H1 (cell line): ENCODE measurements at regions not wholly inside any gene's neighbourhood (a gene's known extent, or its start where the extent isn't known, plus 50 kb on each side); places are given as distances from the start of the nearest gene placed in this dataset.

Experiments
- CTCF ChIA-PET: fragments of 300-600 bp; sonication (Branson Sonifier 250); formaldehyde crosslinking; loops from one replicate; lab custom pipeline; 2021; ENCODE audit not compliant: partially characterized antibody; lab: Charles Lee
- POLR2A ChIA-PET: fragments of 300-600 bp; sonication (Branson Sonifier 250); formaldehyde crosslinking; loops from one replicate; lab custom pipeline; 2021; ENCODE audit warnings: inconsistent platforms; ENCODE audit not compliant: partially characterized antibody; lab: Charles Lee
- DNase-seq, 2 experiments: peaks; one replicate each; pipeline versions ENCODE4 v3.0.0 to v3.0.0-alpha.2; 2010 to 2022; ENCODE audit warnings: low spot score in 2 of 2, low read depth in 1 of 2, mixed read lengths in 1 of 2
- FAIRE-seq: peaks from 2 replicates; lab custom pipeline; 2011; peaks lifted over from hg19 to GRCh38; lab: Jason Lieb, UNC
- H2AFZ ChIP-seq: 2 replicates; pipeline ENCODE4 v1.8.1; 2012; ENCODE audit warnings: low read length, inconsistent platforms
- H2AK5ac ChIP-seq: 2 replicates; pipeline ENCODE4 v1.6.1; 2013; ENCODE audit warnings: low read depth, low read length
- H2BK120ac ChIP-seq: replicated peaks from 2 replicates; pipeline ENCODE3; 2013; ENCODE audit warnings: low read depth, low read length, inconsistent platforms
- H2BK12ac ChIP-seq: 2 replicates; pipeline ENCODE4 v1.6.1; 2013; ENCODE audit warnings: low read depth, low read length
- H2BK15ac ChIP-seq: 2 replicates; pipeline ENCODE4 v1.6.1; 2013; ENCODE audit warnings: low read length
- H2BK20ac ChIP-seq: 2 replicates; pipeline ENCODE4 v1.6.1; 2013; ENCODE audit warnings: low read length
- H2BK5ac ChIP-seq: 2 replicates; pipeline ENCODE4 v1.6.1; 2013; ENCODE audit warnings: low read depth, low read length
- H3K14ac ChIP-seq: 2 replicates; pipeline ENCODE4 v1.6.1; 2013; ENCODE audit warnings: inconsistent platforms; ENCODE audit not compliant: insufficient read length
- H3K18ac ChIP-seq: 2 replicates; pipeline ENCODE4 v1.6.1; 2013; ENCODE audit warnings: low read length; ENCODE audit errors: extremely low read depth
- H3K23ac ChIP-seq: 2 replicates; pipeline ENCODE4 v1.6.1; 2013; ENCODE audit warnings: inconsistent platforms; ENCODE audit not compliant: insufficient read length
- H3K23me2 ChIP-seq: 2 replicates; pipeline ENCODE4 v1.6.1; 2013; ENCODE audit warnings: low read depth, low read length
- H3K27ac ChIP-seq: 2 replicates; pipeline ENCODE4 v1.6.1; 2011; ENCODE audit warnings: low read depth, low read length, inconsistent platforms
- H3K27me3 ChIP-seq, 4 experiments: replicated peaks in 1 of 4; 1 replicate in 1 of 4; 2 replicates in 3 of 4; pipeline versions ENCODE4 v1.6.1 to v1.8.1; 2011 to 2013; ENCODE audit warnings: low read length in 3 of 4, mild to moderate bottlenecking in 3 of 4, inconsistent platforms in 2 of 4, mixed read lengths in 2 of 4, moderate library complexity in 1 of 4; ENCODE audit not compliant: control insufficient read depth in 3 of 4, insufficient read depth in 3 of 4; ENCODE audit errors: extremely low read depth in 1 of 4
- H3K36me3 ChIP-seq, 4 experiments: 2 replicates each; pipeline versions ENCODE4 v1.6.1 to v1.8.1; 2011 to 2013; ENCODE audit warnings: mild to moderate bottlenecking in 4 of 4, low read length in 3 of 4, moderate library complexity in 2 of 4, control low read depth in 1 of 4, inconsistent platforms in 1 of 4; ENCODE audit not compliant: insufficient read depth in 4 of 4, control insufficient read depth in 2 of 4
- H3K4ac ChIP-seq: replicated peaks from 2 replicates; pipeline ENCODE3; 2013; ENCODE audit warnings: low read length, low read depth, mixed read lengths, inconsistent platforms; ENCODE audit not compliant: insufficient read length
- H3K4me1 ChIP-seq, 4 experiments: replicated peaks in 1 of 4; 1 replicate in 1 of 4; 2 replicates in 3 of 4; pipeline versions ENCODE4 v1.6.1 to v1.8.1; 2011 to 2013; ENCODE audit warnings: low read length in 3 of 4, inconsistent platforms in 2 of 4, mixed read lengths in 1 of 4; ENCODE audit not compliant: insufficient read depth in 4 of 4, control insufficient read depth in 3 of 4
- H3K4me2 ChIP-seq, 2 experiments: 2 replicates each; pipeline versions ENCODE4 v1.6.1 to v1.8.1; 2011 to 2013; ENCODE audit warnings: low read depth in 2 of 2, low read length in 2 of 2, control low read depth in 1 of 2, inconsistent platforms in 1 of 2, mild to moderate bottlenecking in 1 of 2; ENCODE audit not compliant: insufficient read depth in 1 of 2
- H3K4me3 ChIP-seq, 4 experiments: fragments of 200-600, 300-600 bp in 1 of 4; sonication (generic), shearing (Covaris generic), sonication (Bioruptor Twin) in 1 of 4; 2 replicates each; pipeline versions ENCODE4 v1.5.1 to v1.8.1; 2011 to 2016; ENCODE audit warnings: low read length in 4 of 4, low read depth in 3 of 4, control low read depth in 2 of 4, inconsistent platforms in 2 of 4, mild to moderate bottlenecking in 2 of 4, mixed read lengths in 1 of 4, moderate library complexity in 1 of 4; ENCODE audit not compliant: insufficient read depth in 2 of 4; ENCODE audit errors: extremely low read depth in 1 of 4
- H3K56ac ChIP-seq: replicated peaks from 2 replicates; pipeline ENCODE3; 2013; ENCODE audit warnings: low read depth, mild to moderate bottlenecking, mixed read lengths, low read length, inconsistent platforms; ENCODE audit not compliant: insufficient read length
- H3K79me1 ChIP-seq: 2 replicates; pipeline ENCODE4 v1.6.1; 2013; ENCODE audit warnings: low read depth, low read length, control low read depth
- H3K79me2 ChIP-seq, 2 experiments: 2 replicates each; pipeline versions ENCODE4 v1.6.1 to v1.8.1; 2012 to 2013; ENCODE audit warnings: low read length in 2 of 2, mild to moderate bottlenecking in 2 of 2, inconsistent platforms in 1 of 2; ENCODE audit not compliant: insufficient read depth in 2 of 2, control insufficient read depth in 1 of 2
- H3K9ac ChIP-seq, 4 experiments: replicated peaks in 1 of 4; 1 replicate in 1 of 4; 2 replicates in 3 of 4; pipeline versions ENCODE4 v1.6.1 to v1.8.1; 2011 to 2013; ENCODE audit warnings: low read depth in 3 of 4, low read length in 3 of 4, control low read depth in 2 of 4, mild to moderate bottlenecking in 2 of 4, moderate library complexity in 2 of 4, inconsistent platforms in 1 of 4; ENCODE audit errors: extremely low read depth in 1 of 4
- H3K9me3 ChIP-seq, 2 experiments: 2 replicates each; pipeline versions ENCODE4 v1.6.1 to v1.8.1; 2012 to 2013; ENCODE audit warnings: mild to moderate bottlenecking in 2 of 2, moderate library complexity in 2 of 2, control low read depth in 1 of 2, inconsistent platforms in 1 of 2, low read depth in 1 of 2, low read length in 1 of 2, mixed read lengths in 1 of 2; ENCODE audit not compliant: insufficient read depth in 2 of 2
- H4K20me1 ChIP-seq, 2 experiments: replicated peaks in 1 of 2; 2 replicates each; pipeline versions ENCODE3 to v1.8.1; 2011 to 2013; ENCODE audit warnings: inconsistent platforms in 2 of 2, low read length in 2 of 2, mild to moderate bottlenecking in 1 of 2; ENCODE audit not compliant: insufficient read depth in 2 of 2, control insufficient read depth in 1 of 2
- H4K5ac ChIP-seq: 2 replicates; pipeline ENCODE4 v1.6.1; 2013; ENCODE audit warnings: low read length, low read depth, mixed read lengths, inconsistent platforms; ENCODE audit not compliant: insufficient read length
- H4K8ac ChIP-seq: 2 replicates; pipeline ENCODE4 v1.8.0; 2013; ENCODE audit warnings: mild to moderate bottlenecking, moderate library complexity, low read length, inconsistent platforms; ENCODE audit not compliant: insufficient read depth; ENCODE audit errors: extremely low read depth
- H4K91ac ChIP-seq: replicated peaks from 2 replicates; pipeline ENCODE3; 2013; ENCODE audit warnings: low read length, mixed read lengths, inconsistent platforms; ENCODE audit not compliant: insufficient read length
- ASH2L ChIP-seq: fragments of 200-600, 300-600 bp; sonication (generic); IDR thresholded peaks from one replicate; pipeline ENCODE4 v1.7.1; 2017; ENCODE audit warnings: low read length
- EZH2 ChIP-seq: fragments of 200-600 bp; sonication (generic); IDR thresholded peaks from 2 replicates; pipeline ENCODE4 v1.7.1; 2012; ENCODE audit warnings: low read depth, mild to moderate bottlenecking, moderate library complexity, low read length, inconsistent platforms; ENCODE audit not compliant: severe bottlenecking
- GABPA ChIP-seq: IDR thresholded peaks from 2 replicates; pipeline ENCODE4 v1.6.1; 2011; ENCODE audit warnings: mild to moderate bottlenecking, low read length, moderate library complexity, borderline replicate concordance; ENCODE audit not compliant: insufficient read depth
- JUND ChIP-seq: IDR thresholded peaks from 2 replicates; pipeline ENCODE4 v1.6.1; 2011; ENCODE audit warnings: mild to moderate bottlenecking, improper control_type of control experiment, low read length
- MAFK ChIP-seq: IDR thresholded peaks from 2 replicates; pipeline ENCODE4 v1.6.1; 2012; ENCODE audit warnings: low read depth, mild to moderate bottlenecking, improper control_type of control experiment, low read length
- NRF1 ChIP-seq: IDR thresholded peaks from 2 replicates; pipeline ENCODE4 v1.6.1; 2011; ENCODE audit warnings: mild to moderate bottlenecking, low read depth, low read length, improper control_type of control experiment
- PHF8 ChIP-seq: fragments of 200-600 bp; sonication (generic); conservative IDR thresholded peaks from 2 replicates; pipeline ENCODE4 v1.7.1; 2012; ENCODE audit warnings: low read depth, mild to moderate bottlenecking, inconsistent platforms, low read length, moderate library complexity
- POLR2AphosphoS5 ChIP-seq: IDR thresholded peaks from 2 replicates; pipeline ENCODE4 v1.6.1; 2011; ENCODE audit warnings: low read depth, low read length
- RFX5 ChIP-seq: IDR thresholded peaks from 2 replicates; pipeline ENCODE4 v1.6.1; 2011; ENCODE audit warnings: low read depth, low read length, improper control_type of control experiment, borderline replicate concordance
- SAP30 ChIP-seq: fragments of 300-600 bp; sonication (generic); IDR thresholded peaks from 2 replicates; pipeline ENCODE4 v1.7.1; 2012; ENCODE audit warnings: low read length, moderate library complexity, mild to moderate bottlenecking, inconsistent platforms; ENCODE audit not compliant: insufficient read depth, insufficient replicate concordance
- SRF ChIP-seq: IDR thresholded peaks from 2 replicates; pipeline ENCODE4 v1.6.1; 2011; ENCODE audit warnings: mild to moderate bottlenecking, low read depth, low read length, moderate library complexity
- TCF12 ChIP-seq: IDR thresholded peaks from 2 replicates; pipeline ENCODE4 v1.6.1; 2011; ENCODE audit warnings: low read depth, mild to moderate bottlenecking, low read length
- YY1 ChIP-seq: IDR thresholded peaks from 2 replicates; pipeline ENCODE4 v1.6.1; 2011; ENCODE audit warnings: low read depth, mild to moderate bottlenecking, low read length
- WGBS, 2 experiments: shearing (Covaris generic) in 1 of 2; methylation state at CpG; one replicate each; pipeline versions ENCODE4 v1.1.6 to v1.1.7; 2013 to 2015; ENCODE audit warnings: low lambda C conversion rate in 2 of 2, mixed read lengths in 2 of 2, inconsistent platforms in 1 of 2, low coverage in 1 of 2, missing lambda C conversion rate in 1 of 2; ENCODE audit not compliant: insufficient replicate concordance in 2 of 2, insufficient coverage in 1 of 2, insufficient read length in 1 of 2; ENCODE audit errors: extremely low coverage in 1 of 2, missing lambda C conversion rate in 1 of 2; 5-methylcytosine and 5-hydroxymethylcytosine counted together

DNA sequence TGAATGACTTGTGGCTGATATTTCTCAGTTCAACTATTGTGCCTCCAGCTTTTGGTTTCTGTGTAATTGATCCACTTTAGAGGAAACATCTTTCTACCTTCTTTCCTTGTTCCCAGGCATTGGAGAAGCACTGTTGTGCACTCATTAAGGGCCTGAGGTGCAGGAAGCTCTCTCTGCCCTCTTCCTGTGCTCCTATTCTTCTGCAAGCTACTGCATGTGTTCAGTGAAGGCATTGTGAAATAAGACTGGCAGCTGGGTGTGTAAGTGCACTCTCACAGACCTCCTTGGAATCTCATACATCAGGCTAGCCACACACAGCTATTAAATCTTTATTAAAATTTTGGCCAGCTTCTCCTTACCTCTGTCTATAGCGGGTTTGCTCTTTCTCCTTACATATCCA lies 177.8 kb downstream of the OGFRL1 start:
- Histone ChIP-seq H4K8ac (no peak overlapping the region), H3K79me1 (no peaks in the 10 kb centered on the region), H3K18ac (no peak overlapping the region), H3K14ac (no peak overlapping the region), H2BK5ac (no peak overlapping the region), H2AK5ac (no peak overlapping the region), H3K9me3 (peaks cover 0 to 4% of the 10 kb centered on the region in 2 experiments; a peak in 1 of 4 replicates), H3K79me2 (no peaks in the 10 kb centered on the region), H3K4ac (no peak overlapping the region), H2BK12ac (no peak overlapping the region), H4K5ac (no peak overlapping the region), H3K4me3 (no peak overlapping the region), H3K9ac (no peak overlapping the region), H3K23me2 (no peaks in the 10 kb centered on the region), H3K36me3 (no peaks in the 10 kb centered on the region), H3K4me2 (no peak overlapping the region), H2AFZ (peak overlapping the region; percentile 20; the same call in 1 of the 2 replicates), H3K4me1 (no peaks in the 10 kb centered on the region), H3K23ac (no peak overlapping the region), H4K20me1 (no peaks in the 10 kb centered on the region), H2BK15ac (no peak overlapping the region), H4K91ac (no peak overlapping the region), H3K27me3 (no peaks in the 10 kb centered on the region), H2BK120ac (no peak overlapping the region), H3K27ac (no peak overlapping the region), H2BK20ac (no peak overlapping the region), H3K56ac (no peak overlapping the region)
- DNase-seq = no peak
- POLR2A ChIA-PET = no interaction called here
- CTCF ChIA-PET = no interaction called here
- no peak for FAIRE-seq
- WGBS, 2 experiments = 85% methylated on average over 1 of the region's 1 CpG; no CpG with 5 or more reads in 1 of the 2 experiments
- TF ChIP-seq POLR2AphosphoS5 = no peak
- TF ChIP-seq SRF = no peak
- TF ChIP-seq PHF8 = no peak
- no peak for TF ChIP-seq MAFK
- TF ChIP-seq SAP30 = no peak
- no peak for TF ChIP-seq EZH2
- no peak for TF ChIP-seq TCF12
- TF ChIP-seq RFX5 = no peak
- TF ChIP-seq YY1 = no peak
- no peak for TF ChIP-seq NRF1
- TF ChIP-seq GABPA = no peak
- TF ChIP-seq ASH2L = no peak
- no peak for TF ChIP-seq JUND
